K562 (cell line): ENCODE measurements at regions not wholly inside any gene's neighbourhood (a gene's known extent, or its start where the extent isn't known, plus 50 kb on each side); places are given as distances from the start of the nearest gene placed in this dataset.

Experiments used
- ATAC-seq: fragments of 200-7000 bp; cut with Tn5 transposase; 3 replicates; pipeline ENCODE4 v1.9.1; 2020; ENCODE audit warnings: moderate library complexity
- BruUV-seq: library from RNA; stranded (reverse); fragments of 400-500 nt; replicated peaks from 2 replicates; lab custom pipeline; 2021; lab: Mats Ljungman, UMichigan
- CTCF ChIA-PET: fragments of 300-600 bp; formaldehyde crosslinking; extraction: SDS; loops from one replicate; lab custom pipeline; 2021; ENCODE audit warnings: low intra/inter-chr PET ratio; lab: Yijun Ruan, JAX
- POLR2A ChIA-PET: fragments of 300-600, 350-650 bp; sonication (Branson Sonifier 250); formaldehyde crosslinking; extraction: SDS; loops from one replicate; lab custom pipeline; 2021; ENCODE audit warnings: antibody characterized with exemption, inconsistent platforms; lab: Yijun Ruan, JAX
- DNase-seq, 4 experiments: peaks; one replicate each; pipeline versions ENCODE4 v3.0.0 to v3.0.0-alpha.2; 2011 to 2018; ENCODE audit warnings: low spot score in 3 of 4, mixed read lengths in 3 of 4; ENCODE audit errors: extremely low read depth in 1 of 4
- FAIRE-seq: peaks from 2 replicates; lab custom pipeline; 2011; peaks lifted over from hg19 to GRCh38; lab: Jason Lieb, UNC
- H2AFZ ChIP-seq: 2 replicates; pipeline ENCODE4 v1.6.0; 2011; ENCODE audit warnings: low read depth, low read length, control low read depth, inconsistent platforms
- H3K27ac ChIP-seq: fragments of 200-600 bp; 3 replicates; pipeline ENCODE4 v1.8.0; 2011; ENCODE audit warnings: low read depth, mild to moderate bottlenecking, control low read depth, inconsistent platforms, low read length, moderate library complexity, mixed read lengths; ENCODE audit errors: extremely low read depth
- H3K27me3 ChIP-seq, 2 experiments: fragments of 300-600 bp in 1 of 2; 2 replicates in 1 of 2; 3 replicates in 1 of 2; pipeline versions ENCODE4 v1.6.0 to v1.8.0; 2011; ENCODE audit warnings: inconsistent platforms in 2 of 2, low read length in 2 of 2, mild to moderate bottlenecking in 1 of 2, mixed read lengths in 1 of 2, moderate library complexity in 1 of 2; ENCODE audit not compliant: control insufficient read depth in 2 of 2, insufficient read depth in 2 of 2
- H3K36me3 ChIP-seq: fragments of 300-600 bp; 3 replicates; pipeline ENCODE4 v1.8.0; 2011; ENCODE audit warnings: mild to moderate bottlenecking, low read length, inconsistent platforms; ENCODE audit not compliant: control insufficient read depth, insufficient read depth
- H3K4me1 ChIP-seq, 2 experiments: fragments of 200-600 bp in 1 of 2; replicated peaks in 1 of 2; 2 replicates in 1 of 2; 3 replicates in 1 of 2; pipeline versions ENCODE4 v1.5.1 to v1.8.0; 2011; ENCODE audit warnings: inconsistent platforms in 2 of 2, low read length in 2 of 2, mild to moderate bottlenecking in 1 of 2, mixed read lengths in 1 of 2, moderate library complexity in 1 of 2; ENCODE audit not compliant: control insufficient read depth in 2 of 2, insufficient read depth in 2 of 2
- H3K4me2 ChIP-seq: 2 replicates; pipeline ENCODE4 v1.6.1; 2011; ENCODE audit warnings: low read length, control low read depth, inconsistent platforms, mixed read lengths; ENCODE audit not compliant: insufficient read depth
- H3K4me3 ChIP-seq: fragments of 200-600 bp; sonication (generic), shearing (Covaris generic); 2 replicates; pipeline ENCODE4 v1.5.1; 2016; ENCODE audit warnings: control low read depth, inconsistent platforms
- H3K79me2 ChIP-seq: fragments of 200-600 bp; 3 replicates; pipeline ENCODE4 v1.8.0; 2011; ENCODE audit warnings: low read length, inconsistent platforms; ENCODE audit not compliant: control insufficient read depth, insufficient read depth
- H3K9ac ChIP-seq, 2 experiments: 2 replicates each; pipeline versions ENCODE4 v1.6.0 to v1.6.1; 2011; ENCODE audit warnings: low read depth in 2 of 2, low read length in 2 of 2, control low read depth in 1 of 2, inconsistent platforms in 1 of 2, mild to moderate bottlenecking in 1 of 2, mixed read lengths in 1 of 2; ENCODE audit not compliant: insufficient read depth in 1 of 2
- H3K9me1 ChIP-seq: one replicate; pipeline ENCODE4 v1.6.0; 2011; ENCODE audit warnings: inconsistent platforms, mild to moderate bottlenecking, low read length, moderate library complexity; ENCODE audit not compliant: control insufficient read depth, insufficient read depth
- H3K9me3 ChIP-seq: replicated peaks from 2 replicates; pipeline ENCODE4 v1.5.1; 2011; ENCODE audit warnings: low read depth, low read length, inconsistent platforms; ENCODE audit not compliant: control insufficient read depth, insufficient read depth
- H4K20me1 ChIP-seq: replicated peaks from 2 replicates; pipeline ENCODE4 v1.6.1; 2011; ENCODE audit warnings: low read length, inconsistent platforms, mixed read lengths; ENCODE audit not compliant: control insufficient read depth, insufficient read depth
- ARID2 ChIP-seq: fragments of 450-650 bp; IDR thresholded peaks from 2 replicates; pipeline ENCODE4 v1.6.1; 2017; ENCODE audit warnings: antibody characterized with exemption, mild to moderate bottlenecking
- CHD2 ChIP-seq: IDR thresholded peaks from 2 replicates; pipeline ENCODE4 v1.6.1; 2011; ENCODE audit warnings: low read depth, low read length
- PHB ChIP-seq: fragments of 250-450 bp; sonication (Bioruptor Pico); IDR thresholded peaks from 2 replicates; pipeline ENCODE4 v1.5.0; 2021
- RB1 ChIP-seq: fragments of 450-650 bp; IDR thresholded peaks from 2 replicates; pipeline ENCODE4 v1.6.1; 2017; ENCODE audit warnings: low read depth, mild to moderate bottlenecking
- SAFB2 ChIP-seq: fragments of 200-400 bp; formaldehyde crosslinking; IDR thresholded peaks from 2 replicates; pipeline ENCODE4 v1.6.1; 2018; ENCODE audit warnings: borderline replicate concordance, low read length, low read depth, moderate library complexity; ENCODE audit not compliant: severe bottlenecking
- TEAD4 ChIP-seq, 2 experiments: sonication (generic) in 1 of 2; formaldehyde crosslinking in 1 of 2; IDR thresholded peaks; 2 replicates each; pipeline versions ENCODE4 v1.6.1 to v1.8.0; 2012 to 2022; ENCODE audit warnings: borderline replicate concordance in 1 of 2, inconsistent platforms in 1 of 2, low read length in 1 of 2, mild to moderate bottlenecking in 1 of 2, missing genetic modification reagents in 1 of 2
- ZNF316 ChIP-seq: fragments of 450-650 bp; IDR thresholded peaks from 2 replicates; pipeline ENCODE4 v1.6.1; 2016
- WGBS: fragments of 100-300 bp; shearing (Covaris generic); methylation state at CpG from one replicate; pipeline ENCODE4 v1.1.6; 2016; ENCODE audit warnings: low coverage, mixed read lengths; ENCODE audit not compliant: insufficient coverage; ENCODE audit errors: missing lambda C conversion rate; 5-methylcytosine and 5-hydroxymethylcytosine counted together
- in situ Hi-C: fragments of 300-500 bp; cut with MboI; formaldehyde crosslinking; loops from 4 replicates; pipeline ENCODE4 v1.15.0; 2018; ENCODE audit warnings: inconsistent platforms, mixed read lengths
- intact Hi-C: fragments of 100-400 bp; cut with micrococcal nuclease; formaldehyde crosslinking; loops from 2 replicates; pipeline ENCODE4 v1.14.2; 2022
- TF ChIP-seq, protein P1 (sequence below), 3 experiments: fragments of 200-800 bp in 1 of 3; fragments of 250-450 bp in 1 of 3; fragments of 450-650 bp in 1 of 3; sonication (Bioruptor Pico) in 1 of 3; sonication (Bioruptor generic) in 1 of 3; formaldehyde crosslinking in 1 of 3; IDR thresholded peaks; 2 replicates each; pipeline versions ENCODE4 v1.6.1 to v1.8.0; 2016 to 2022; ENCODE audit warnings: mild to moderate bottlenecking in 2 of 3, missing genetic modification characterization in 2 of 3, missing compliant biosample characterization in 1 of 3, moderate library complexity in 1 of 3
- TF ChIP-seq, protein P2 (sequence below): fragments of 450-650 bp; IDR thresholded peaks from 2 replicates; pipeline ENCODE4 v1.6.1; 2017; ENCODE audit warnings: antibody characterized with exemption
- TF ChIP-seq, protein P3 (sequence below): sonication (generic); formaldehyde crosslinking; IDR thresholded peaks from 2 replicates; pipeline ENCODE4 v1.9.0; 2022; ENCODE audit warnings: mild to moderate bottlenecking, missing genetic modification reagents

DNA sequence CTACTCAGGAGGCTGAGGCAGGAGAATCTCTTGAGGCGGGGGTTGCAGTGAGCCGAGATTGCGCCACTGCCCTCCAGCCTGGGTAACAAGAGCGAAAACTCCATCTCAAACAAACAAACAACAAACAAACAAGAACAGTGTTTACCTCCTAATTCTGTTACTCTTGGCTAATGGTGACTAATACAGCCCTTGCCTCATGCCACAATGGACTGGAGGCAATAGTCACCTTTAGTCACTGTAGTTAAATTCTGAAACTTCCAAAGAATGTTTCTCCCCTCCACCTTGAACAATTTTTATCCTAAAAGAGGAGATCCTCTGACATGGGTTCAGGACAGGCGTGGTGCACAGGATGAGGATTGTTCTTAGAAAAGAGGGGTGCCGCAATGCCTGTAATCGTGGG is 241.2 kb upstream of the CTSO start:
- no peaks in the 10 kb centered on the region for H3K9me3 ChIP-seq
- no peak for TF ChIP-seq ZNF316
- TF ChIP-seq, all 486 proteins: peak for 0
- H3K27me3 ChIP-seq, result no peaks in the 10 kb centered on the region
- H4K20me1 ChIP-seq, result no peaks in the 10 kb centered on the region
- H3K4me2 ChIP-seq, result no peak overlapping the region
- no peak for FAIRE-seq
- H2AFZ ChIP-seq, result no peak overlapping the region
- no peaks in the 10 kb centered on the region for H3K9me1 ChIP-seq
- ATAC-seq, result no peak
- ChIA-PET CTCF (no interaction called here), POLR2A (interaction anchor here (0.7 kb wide), 1 partner anchor 52 kb away, joined by 3 read pairs; no protein-coding TSS in a partner anchor)
- no peak overlapping the region for H3K4me3 ChIP-seq
- H3K9ac ChIP-seq, result no peak overlapping the region
- H3K4me1 ChIP-seq, result no peaks in the 10 kb centered on the region
- intact Hi-C loops, result no loop called here
- no peak overlapping the region for H3K27ac ChIP-seq
- in situ Hi-C loops, result no loop called here
- no peaks in the 10 kb centered on the region for H3K36me3 ChIP-seq
- DNase-seq, result no peak
- no peaks in the 10 kb centered on the region for H3K79me2 ChIP-seq
- 2% methylated on average over 7 of the region's 7 CpGs for WGBS
- no TSS peak for BruUV-seq

DNA sequence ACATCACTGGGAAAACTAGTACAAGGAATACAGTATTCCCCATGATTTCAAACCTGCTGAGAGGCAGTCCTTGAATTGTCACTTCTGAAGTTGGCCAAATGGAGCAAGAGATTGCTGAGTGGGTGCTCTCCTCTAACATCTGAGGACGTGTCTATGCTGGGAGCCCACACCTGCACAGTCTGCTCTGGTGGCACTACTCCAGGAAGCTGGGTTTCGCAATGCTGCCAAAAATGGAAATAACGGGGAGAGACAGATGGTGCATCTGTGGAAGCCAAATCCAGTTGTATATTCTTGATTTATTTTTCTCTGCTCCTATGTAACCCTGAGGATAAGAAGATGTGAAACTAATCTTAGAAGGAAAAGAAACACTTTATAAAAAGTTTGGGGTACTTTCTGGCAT is 240.1 kb upstream of the CTSO start:
- WGBS, result 0% methylated on average over 3 of the region's 3 CpGs
- intact Hi-C loops, result no loop called here
- ChIA-PET POLR2A (no interaction called here), CTCF (no interaction called here)
- Histone ChIP-seq H4K20me1 (no peaks in the 10 kb centered on the region), H3K9ac (no peak overlapping the region), H3K9me1 (no peaks in the 10 kb centered on the region), H3K27me3 (no peaks in the 10 kb centered on the region), H3K36me3 (no peaks in the 10 kb centered on the region), H3K79me2 (no peaks in the 10 kb centered on the region), H3K4me2 (no peak overlapping the region), H3K9me3 (no peaks in the 10 kb centered on the region), H3K4me3 (no peak overlapping the region), H2AFZ (no peak overlapping the region), H3K27ac (no peak overlapping the region), H3K4me1 (no peaks in the 10 kb centered on the region)
- in situ Hi-C loops, result no loop called here
- FAIRE-seq (no peak), ATAC-seq (no peak), DNase-seq (no peak)
- no TSS peak for BruUV-seq
- TF ChIP-seq, protein P1, sequence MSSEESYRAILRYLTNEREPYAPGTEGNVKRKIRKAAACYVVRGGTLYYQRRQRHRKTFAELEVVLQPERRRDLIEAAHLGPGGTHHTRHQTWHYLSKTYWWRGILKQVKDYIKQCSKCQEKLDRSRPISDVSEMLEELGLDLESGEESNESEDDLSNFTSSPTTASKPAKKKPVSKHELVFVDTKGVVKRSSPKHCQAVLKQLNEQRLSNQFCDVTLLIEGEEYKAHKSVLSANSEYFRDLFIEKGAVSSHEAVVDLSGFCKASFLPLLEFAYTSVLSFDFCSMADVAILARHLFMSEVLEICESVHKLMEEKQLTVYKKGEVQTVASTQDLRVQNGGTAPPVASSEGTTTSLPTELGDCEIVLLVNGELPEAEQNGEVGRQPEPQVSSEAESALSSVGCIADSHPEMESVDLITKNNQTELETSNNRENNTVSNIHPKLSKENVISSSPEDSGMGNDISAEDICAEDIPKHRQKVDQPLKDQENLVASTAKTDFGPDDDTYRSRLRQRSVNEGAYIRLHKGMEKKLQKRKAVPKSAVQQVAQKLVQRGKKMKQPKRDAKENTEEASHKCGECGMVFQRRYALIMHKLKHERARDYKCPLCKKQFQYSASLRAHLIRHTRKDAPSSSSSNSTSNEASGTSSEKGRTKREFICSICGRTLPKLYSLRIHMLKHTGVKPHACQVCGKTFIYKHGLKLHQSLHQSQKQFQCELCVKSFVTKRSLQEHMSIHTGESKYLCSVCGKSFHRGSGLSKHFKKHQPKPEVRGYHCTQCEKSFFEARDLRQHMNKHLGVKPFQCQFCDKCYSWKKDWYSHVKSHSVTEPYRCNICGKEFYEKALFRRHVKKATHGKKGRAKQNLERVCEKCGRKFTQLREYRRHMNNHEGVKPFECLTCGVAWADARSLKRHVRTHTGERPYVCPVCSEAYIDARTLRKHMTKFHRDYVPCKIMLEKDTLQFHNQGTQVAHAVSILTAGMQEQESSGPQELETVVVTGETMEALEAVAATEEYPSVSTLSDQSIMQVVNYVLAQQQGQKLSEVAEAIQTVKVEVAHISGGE (CRISPR knock-in tag; IDR thresholded peaks at IDR 0.05), result no peak
- TF ChIP-seq, protein P2, sequence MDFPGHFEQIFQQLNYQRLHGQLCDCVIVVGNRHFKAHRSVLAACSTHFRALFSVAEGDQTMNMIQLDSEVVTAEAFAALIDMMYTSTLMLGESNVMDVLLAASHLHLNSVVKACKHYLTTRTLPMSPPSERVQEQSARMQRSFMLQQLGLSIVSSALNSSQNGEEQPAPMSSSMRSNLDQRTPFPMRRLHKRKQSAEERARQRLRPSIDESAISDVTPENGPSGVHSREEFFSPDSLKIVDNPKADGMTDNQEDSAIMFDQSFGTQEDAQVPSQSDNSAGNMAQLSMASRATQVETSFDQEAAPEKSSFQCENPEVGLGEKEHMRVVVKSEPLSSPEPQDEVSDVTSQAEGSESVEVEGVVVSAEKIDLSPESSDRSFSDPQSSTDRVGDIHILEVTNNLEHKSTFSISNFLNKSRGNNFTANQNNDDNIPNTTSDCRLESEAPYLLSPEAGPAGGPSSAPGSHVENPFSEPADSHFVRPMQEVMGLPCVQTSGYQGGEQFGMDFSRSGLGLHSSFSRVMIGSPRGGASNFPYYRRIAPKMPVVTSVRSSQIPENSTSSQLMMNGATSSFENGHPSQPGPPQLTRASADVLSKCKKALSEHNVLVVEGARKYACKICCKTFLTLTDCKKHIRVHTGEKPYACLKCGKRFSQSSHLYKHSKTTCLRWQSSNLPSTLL, result no peak
- TF ChIP-seq TEAD4 (IDR thresholded peaks at IDR 0.05; ENCODE audit: low read length), result no peak
- TF ChIP-seq TEAD4 (CRISPR knock-in tag; IDR thresholded peaks at IDR 0.05; ENCODE audit: borderline replicate concordance), result no peak
- TF ChIP-seq SAFB2, result no peak
- TF ChIP-seq PHB (CRISPR knock-in tag), result no peak
- TF ChIP-seq ARID2, result no peak
- TF ChIP-seq, protein P3, sequence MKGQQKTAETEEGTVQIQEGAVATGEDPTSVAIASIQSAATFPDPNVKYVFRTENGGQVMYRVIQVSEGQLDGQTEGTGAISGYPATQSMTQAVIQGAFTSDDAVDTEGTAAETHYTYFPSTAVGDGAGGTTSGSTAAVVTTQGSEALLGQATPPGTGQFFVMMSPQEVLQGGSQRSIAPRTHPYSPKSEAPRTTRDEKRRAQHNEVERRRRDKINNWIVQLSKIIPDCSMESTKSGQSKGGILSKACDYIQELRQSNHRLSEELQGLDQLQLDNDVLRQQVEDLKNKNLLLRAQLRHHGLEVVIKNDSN (CRISPR knock-in tag), result no peak
- TF ChIP-seq CHD2, result no peak
- no peak for TF ChIP-seq RB1
